ENCODE measurements at regions not wholly inside any gene's neighbourhood (a gene's known extent, or its start where the extent isn't known, plus 50 kb on each side); places are given as distances from the start of the nearest gene placed in this dataset.
A peak's percentile ranks its signal among the peaks of the same experiment; 100 is the strongest.

DNA sequence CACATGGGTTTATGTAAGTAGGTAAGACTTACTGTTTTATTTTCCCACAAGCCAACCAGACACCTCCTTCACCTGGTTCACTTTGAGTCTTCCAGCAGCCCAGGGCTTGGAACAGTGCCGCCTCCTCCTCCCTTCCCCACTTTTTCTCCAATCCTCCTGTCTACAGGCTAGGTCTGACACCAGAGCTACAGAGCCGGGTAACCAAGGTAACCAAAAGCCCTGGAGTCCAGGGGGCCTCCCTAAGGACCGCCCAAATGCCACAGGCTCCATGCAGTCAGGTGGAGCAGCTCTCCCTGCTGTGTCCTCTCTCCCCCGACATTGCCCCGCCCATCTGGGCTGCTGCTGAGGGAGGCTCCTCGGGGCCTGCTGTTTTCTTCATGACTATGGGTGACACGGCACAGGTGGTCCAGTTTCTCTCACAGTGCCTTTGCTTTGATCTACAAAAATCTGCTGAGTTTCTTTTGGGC lies 138.0 kb upstream of the EFNA5 start:
- DNase-seq (ENCODE audit: low read depth, low spot score) = no peak

DNA sequence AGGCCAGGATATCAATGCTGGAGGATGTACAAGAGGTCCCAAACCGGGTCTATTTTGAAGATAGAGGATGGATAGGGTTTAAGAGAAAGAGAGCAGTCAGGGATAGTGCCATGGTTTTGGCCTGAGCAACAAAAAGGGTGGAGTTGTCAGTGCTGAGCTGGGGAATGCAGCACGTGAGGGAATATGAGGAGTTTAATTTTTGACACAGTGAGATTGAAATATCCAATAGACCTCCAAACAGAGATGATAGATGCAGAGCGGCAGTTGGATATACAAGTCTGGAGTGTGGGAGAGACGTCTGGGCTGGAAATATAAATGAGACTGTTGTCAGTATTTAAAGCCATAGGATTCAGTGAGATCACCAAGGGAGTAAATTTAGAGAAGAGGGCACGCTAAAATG lies 136.7 kb upstream of the EFNA5 start:
- DNase-seq (ENCODE audit: low read depth, low spot score) = no peak

DNA sequence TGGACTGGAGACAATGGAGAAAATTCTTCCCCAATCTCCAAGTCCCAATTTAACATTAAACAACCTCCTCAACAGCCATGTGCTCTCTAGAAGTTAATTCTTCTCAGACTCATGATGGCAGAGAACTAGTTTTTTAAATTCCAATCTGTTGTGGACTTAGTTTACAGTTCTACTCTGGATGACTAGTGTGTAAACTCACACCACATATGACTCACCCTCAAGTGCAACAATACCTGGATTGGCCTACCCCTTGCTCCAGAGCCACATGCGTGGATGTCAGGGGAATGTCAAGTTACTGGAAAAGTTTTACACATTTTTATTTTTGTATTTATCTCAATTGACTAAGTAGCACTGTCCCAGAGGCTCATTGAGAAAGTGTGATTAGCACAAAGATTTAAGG lies 136.0 kb upstream of the EFNA5 start:
- DNase-seq (ENCODE audit: low read depth, low spot score) = no peak

DNA sequence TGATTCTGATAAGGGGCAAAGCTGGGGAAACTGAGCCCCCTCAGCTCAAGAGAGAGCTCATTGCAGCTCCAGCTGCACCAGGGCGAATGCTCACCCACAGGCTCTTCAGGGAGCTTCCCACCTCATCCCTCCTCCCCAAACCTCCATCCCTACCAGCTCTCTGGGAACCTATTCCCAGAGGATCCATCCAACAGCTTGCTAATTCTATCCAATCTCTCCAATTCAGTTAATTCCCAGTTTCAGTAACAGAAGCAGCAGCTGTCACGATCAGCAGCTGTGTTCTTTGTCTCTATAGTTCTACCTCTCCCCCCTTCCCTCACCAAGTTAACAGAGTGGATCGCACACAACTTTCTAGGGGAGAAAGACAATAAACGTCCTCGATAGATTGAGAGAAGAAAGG lies 135.5 kb upstream of the EFNA5 start:
- no peak for DNase-seq (ENCODE audit: low read depth, low spot score)

DNA sequence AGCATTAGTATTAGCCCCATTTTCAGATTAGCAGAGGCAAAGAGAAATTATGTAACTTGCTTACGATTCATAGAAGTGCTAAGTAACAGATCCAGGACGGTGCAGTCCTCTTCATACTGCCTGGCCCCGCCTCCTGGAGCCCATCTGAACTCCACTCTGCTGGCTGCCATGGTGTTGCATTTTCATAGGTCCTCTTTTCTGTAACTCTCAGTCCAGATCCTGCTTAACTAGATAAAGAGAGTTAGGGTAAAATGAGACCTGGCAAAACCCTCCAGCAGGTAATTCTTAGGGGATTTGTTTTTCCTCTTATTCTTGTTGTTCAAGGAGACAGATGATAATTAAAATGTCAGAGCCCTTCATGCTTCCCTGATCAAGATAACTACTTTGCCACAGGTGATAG lies 135.1 kb upstream of the EFNA5 start:
- DNase-seq (ENCODE audit: low read depth, low spot score) = no peak

DNA sequence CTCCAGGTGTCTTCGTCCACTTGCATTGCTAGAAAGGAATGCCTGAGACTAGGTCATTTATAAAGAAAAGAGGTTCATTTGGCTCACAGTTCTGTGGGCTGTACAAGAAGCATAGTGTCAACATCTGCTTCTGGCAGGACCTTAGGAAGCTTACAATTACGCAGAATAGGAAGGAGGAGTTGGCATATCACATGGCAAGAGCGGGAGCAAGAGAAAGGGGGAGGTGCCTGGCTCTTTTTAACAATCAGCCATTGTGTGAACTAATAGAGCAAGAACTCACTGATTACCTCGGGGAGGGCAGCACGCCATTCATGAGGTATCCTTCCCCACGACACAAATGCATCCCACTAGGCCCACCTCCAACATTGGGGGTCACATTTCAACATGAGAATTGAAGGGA lies 134.4 kb upstream of the EFNA5 start:
- DNase-seq (ENCODE audit: low read depth, low spot score) = no peak

DNA sequence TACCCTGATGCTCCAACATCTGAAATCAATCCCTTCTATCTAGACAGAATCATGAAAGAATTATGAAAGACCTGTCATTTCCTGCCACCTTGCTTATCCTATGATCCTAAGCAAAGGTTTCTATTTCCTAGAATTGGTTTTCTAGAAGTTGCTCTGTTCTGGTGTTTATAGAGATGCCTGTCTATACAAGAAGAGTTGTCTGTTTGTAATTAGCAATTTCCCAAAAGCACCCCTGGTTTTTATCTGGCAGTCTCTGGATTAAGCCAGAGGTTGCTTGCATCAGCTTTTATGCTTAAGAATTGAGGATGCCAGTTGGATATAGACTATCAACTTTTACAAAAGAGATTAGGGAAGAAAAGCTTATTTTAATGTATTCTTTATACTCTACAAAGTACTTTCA lies 133.0 kb upstream of the EFNA5 start:
- no peak for DNase-seq (ENCODE audit: low read depth, low spot score)

DNA sequence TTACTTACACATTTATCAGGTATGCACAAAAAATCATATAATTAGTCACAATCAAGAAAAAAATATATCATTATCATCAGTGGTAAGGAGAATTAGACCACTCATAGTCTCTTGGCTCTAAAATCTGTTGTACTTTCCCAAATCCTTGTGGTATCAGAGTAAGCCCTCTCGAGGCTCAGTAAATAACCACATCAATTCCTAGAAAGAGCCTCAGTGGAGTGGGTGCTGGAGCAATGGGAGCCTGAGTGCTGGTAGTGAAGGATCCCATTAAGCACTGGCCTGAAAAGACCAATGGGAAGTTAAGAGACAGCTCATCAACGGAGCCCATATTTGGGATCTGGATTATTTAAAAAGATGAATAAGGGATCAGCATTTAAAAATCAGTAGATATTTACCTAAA lies 130.3 kb upstream of the EFNA5 start:
- no peak for DNase-seq (ENCODE audit: low read depth, low spot score)

DNA sequence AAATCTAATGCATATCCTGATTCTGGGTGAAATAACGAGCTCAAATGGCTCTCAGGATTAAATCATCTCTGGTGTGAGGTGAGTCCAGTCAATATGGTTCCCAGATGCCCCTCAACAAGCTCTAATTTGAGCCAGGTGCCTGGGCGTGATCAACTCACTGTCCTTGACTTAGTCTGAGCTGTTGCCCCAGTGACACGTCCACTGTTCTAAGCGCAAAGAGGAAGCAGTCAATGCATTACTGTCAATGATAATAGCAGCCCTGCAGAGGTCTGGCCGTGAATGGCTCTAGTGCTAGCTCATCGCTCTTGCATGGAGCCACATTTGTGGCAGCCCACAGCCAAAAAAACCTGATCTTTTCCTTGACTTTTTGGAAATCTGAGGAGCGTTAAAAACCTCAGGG lies 128.6 kb upstream of the EFNA5 start:
- DNase-seq (ENCODE audit: low read depth, low spot score) = no peak

DNA sequence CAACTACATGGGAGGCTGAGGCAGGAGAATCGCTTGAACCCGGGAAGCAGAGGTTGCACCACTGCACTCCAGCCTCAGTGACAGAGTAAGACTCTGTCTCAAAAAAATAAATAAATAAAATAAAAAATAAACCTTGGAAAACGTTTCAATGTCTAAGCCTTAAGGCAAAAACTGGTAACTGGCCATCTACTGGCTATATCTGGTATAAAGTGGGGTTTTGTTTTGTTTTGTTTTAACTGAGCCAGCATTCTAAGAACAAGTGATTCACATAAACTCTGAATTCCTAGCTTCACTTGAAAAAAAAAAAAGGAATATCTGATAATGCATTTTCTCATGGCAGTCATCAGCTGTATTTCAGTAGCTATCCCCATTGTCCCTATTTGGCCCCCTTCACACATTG lies 126.1 kb upstream of the EFNA5 start:
- DNase-seq (ENCODE audit: low read depth, low spot score) = no peak

DNA sequence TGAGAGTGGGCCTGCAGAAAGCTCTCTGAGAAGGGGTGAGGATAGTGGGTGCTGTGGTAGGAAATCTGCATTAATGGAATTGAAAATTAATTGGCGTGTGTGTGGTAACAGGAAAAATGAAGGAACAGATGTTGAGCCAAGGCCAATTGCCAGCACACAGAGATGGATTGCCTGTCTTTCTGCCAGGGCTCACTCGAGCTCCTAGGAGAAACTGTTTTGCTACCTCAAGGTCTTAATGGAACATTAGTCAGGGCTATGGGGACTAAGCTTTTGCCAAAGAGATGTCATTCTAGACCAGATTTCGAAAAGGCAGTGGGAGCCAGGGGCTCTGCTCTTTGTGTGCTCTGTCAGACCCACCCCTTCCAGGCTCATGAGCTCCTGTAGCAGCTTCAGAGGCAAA lies 124.0 kb upstream of the EFNA5 start:
- DNase-seq (ENCODE audit: low read depth, low spot score) = no peak

DNA sequence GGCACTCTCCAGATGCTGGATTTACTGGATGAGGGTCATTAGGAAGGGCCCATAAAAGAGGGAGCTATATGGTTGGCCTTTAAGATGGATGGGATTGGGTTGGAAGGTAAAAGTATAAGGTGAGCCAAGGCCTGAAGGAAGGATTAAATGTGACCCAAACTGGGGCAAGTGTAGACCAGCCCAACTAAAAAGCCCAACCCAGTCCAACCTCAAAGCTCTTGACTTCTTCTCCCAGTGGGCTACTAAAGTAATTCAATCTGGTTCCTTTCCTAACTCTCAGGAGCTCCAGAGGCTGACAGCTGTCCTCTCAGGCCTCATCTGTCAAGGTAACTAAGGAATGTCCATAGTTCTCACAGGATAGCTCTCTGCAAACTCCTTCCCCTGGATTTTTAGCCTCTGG lies 122.2 kb upstream of the EFNA5 start:
- no peak for DNase-seq (ENCODE audit: low read depth, low spot score)

DNA sequence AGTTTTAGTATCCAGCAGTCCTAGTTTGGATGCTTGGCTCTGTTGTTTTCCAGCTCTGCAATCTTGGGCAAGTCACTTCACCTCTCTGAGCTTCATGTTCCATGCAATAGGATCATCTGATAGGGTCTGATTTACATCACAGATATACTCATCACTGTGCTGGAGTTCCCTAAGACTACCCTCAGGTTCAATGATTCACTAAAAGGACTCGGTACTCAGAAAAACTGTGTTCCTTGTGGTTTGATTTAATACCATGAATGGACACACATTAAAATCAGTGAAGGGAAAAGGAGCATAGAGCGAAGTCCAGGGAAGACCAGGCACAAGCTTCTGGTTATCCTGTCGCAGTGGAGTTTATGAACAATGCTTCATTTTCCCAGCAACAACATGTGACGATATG lies 119.9 kb upstream of the EFNA5 start:
- no peak for DNase-seq (ENCODE audit: low read depth, low spot score)

DNA sequence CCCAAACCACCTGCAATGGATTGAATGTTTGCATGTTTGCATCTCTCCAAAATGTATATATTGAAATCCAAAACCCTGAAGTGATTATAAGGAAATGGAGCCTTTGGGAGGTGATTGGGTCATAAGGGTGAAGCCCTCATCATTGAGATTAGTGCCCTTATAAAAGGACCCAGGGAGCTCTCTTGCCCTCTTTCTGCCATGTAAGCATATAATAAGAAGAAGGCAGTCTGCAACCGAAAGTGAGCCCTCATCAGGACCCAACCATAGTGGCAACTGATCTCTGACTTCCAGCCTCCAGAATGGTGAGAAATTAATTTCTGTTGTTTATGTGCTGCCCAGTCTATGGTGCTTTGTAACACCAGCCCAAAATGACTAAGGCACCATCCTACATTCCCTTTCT lies 115.7 kb upstream of the EFNA5 start:
- DNase-seq (ENCODE audit: low read depth, low spot score) = no peak

DNA sequence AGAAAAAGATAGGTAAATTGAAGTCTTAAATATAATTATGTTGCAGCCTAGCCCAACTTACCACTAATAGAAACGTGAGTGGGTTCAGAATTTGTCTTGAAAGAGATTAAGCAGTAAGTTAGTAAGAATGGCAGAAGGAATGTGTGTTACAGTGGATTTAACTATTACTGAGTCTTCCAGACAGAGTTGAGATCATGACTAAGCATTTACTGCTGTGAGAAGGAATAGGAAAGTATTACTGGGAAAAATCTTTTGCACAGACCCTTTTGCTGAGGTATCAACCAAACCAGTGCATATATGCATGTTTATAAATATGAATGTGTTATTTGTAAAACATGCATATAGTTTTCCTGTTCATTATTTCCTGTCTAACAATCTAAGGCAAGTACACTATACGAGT lies 112.8 kb upstream of the EFNA5 start:
- no peak for DNase-seq (ENCODE audit: low read depth, low spot score)

DNA sequence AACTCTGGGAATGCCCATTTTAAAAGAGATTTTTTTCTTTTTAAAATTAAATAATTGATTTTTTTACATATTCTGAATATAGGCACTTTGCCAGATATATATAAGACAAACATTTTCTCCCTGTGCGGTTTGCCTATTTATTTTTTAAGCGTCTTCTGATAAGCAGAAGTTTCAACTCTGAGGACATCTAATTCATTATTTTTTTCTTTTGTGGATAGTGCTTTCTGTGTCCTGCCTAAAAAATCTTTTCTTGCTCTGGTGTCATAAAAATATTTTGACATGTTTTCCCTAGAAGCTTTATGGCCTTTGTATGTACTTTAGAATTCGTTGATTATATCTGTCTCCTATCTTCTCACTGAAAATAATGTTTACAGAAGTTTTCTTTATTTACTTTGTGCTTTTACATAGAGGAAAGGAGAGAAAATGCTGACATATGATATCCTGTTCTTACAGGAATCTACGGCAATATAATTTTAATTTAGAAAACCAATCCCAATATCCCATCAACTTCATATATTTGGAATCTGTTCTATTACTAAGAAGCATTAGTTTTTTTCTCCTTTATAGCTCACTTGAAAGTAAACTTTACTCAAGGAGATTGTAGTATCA lies 111.9 kb upstream of the EFNA5 start:
- DNase-seq (ENCODE audit: low read depth, low spot score) = no peak

DNA sequence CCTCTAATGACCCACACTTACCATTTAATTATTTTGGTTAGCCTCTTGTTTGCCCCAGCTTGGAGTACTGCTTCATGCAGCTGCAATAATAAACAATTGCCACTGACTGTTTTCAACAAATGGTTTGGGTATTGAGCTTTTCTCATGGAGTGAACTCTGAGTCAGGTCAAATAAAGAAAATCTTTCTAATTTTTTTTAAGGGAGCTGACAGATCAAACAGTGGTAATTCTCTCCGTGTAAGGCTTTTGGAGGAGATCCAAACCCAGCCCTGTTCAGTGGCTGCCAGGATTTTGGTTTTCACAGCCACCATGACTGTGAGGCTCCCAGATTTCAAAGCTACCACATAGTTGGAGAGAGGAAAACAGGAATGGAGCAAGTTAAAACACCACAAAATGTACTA lies 110.7 kb upstream of the EFNA5 start:
- peak; percentile 15 for DNase-seq (ENCODE audit: low read depth, low spot score)

DNA sequence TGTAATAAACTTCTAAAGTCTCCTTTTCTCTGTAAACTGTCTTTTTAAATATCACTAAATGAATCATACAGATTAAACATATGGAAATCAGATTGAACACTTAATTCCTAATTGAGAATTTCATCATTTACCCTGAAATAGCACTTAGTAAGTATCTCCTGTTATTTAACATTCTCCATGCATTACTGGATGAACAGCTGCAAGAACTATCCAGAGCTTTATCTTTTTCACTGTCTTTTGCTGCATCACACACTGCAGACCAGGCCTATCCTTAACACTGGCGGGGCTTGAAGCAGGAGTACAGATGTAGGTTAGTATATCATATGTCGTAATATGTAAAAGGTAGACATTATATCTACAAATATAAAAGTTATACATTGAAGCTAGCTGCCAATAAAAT lies 108.7 kb upstream of the EFNA5 start:
- DNase-seq (ENCODE audit: low read depth, low spot score) = no peak

DNA sequence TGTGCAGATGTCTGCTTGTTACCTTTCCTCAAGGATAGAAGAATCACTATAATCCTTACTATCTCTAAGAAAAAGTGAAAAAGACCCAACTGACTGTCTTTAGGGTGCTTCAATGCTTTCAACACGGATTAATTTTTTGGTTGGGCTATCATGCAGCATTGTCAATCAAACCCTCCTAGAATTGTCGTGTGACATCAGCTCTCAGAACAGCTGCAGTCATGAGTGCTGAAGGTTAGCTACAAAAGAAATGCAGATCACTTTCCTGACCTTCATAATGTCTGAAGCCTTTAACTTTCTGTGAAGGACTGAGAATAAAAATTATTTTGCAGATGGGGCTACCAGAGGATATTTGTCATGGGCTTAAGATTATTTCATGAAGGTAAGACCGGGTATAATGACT lies 107.9 kb upstream of the EFNA5 start:
- no peak for DNase-seq (ENCODE audit: low read depth, low spot score)

DNA sequence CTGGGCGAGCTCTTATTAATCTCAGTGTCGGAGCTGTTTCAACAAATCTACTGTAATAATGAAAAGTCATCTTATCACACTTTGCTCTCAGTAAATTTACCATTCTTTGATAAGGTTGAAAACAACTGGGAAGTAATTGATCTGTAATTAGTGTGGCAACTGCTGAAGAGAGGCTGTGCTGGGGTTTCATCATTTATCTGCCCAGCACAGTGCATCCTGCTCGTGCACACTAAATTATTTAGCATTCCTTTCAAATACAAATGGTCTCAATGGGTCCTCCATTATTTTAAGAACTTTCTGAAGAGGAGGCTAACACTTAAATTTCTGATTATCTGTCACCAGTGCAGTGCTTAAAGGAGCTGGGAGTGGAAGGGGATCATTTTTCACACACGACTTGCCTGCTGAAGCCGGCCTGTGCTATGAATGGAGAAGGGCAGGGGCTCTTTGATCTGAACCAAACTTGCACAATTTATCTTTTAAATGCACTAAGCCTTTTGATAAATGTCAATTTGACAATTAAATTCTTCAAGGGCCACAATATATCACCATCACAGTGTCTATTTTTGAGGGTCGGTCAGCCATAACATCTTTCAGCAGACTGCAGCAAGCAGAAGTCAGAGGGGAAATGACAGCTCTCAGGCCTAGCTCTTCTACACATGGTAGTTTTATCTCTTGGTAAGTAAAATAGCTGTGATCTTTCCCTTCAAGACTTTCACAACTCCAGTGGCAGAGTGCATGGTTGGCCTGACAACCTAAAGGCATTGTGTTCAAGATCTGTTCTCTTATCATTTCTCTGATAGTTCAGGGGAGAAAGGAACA lies 106.4 kb upstream of the EFNA5 start:
- DNase-seq (ENCODE audit: low read depth, low spot score) = no peak

DNA sequence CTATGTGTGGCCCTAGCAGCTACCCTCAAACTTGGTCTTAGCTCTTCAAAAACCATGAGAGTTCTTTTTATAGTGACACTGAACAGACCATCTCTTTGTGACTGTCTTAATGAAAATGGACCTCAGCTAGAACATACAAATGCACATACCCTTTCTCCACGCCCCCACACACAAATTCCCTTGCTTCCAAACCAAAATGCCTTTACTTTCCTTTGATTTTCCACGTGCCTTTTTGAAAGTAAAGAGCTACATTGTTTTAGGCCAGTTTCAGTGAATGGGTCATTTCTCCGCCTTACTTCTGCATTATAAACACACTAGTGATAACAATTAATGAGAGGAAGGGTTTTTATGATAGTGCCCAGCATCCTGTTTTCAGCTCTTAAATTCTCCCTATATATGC lies 105.8 kb upstream of the EFNA5 start:
- no peak for DNase-seq (ENCODE audit: low read depth, low spot score)

DNA sequence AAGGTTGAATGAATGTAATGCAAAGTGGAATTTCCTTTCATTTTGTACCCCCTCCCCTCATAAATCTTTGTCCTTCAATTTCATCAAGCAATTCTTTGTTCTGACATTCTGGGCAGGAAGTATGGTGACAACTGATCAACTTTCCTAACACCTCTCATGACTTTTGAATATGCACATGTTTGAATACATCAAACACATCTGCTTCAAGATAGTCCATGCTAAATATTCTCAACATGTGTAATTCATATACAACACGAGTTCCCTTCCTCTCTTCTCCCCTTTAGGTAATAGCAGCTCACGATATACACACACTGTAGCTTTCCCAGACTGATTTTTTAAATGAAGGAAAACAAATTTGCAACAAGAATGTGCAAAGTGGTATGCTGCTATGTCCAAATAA lies 103.6 kb upstream of the EFNA5 start:
- DNase-seq (ENCODE audit: low read depth, low spot score) = no peak

DNA sequence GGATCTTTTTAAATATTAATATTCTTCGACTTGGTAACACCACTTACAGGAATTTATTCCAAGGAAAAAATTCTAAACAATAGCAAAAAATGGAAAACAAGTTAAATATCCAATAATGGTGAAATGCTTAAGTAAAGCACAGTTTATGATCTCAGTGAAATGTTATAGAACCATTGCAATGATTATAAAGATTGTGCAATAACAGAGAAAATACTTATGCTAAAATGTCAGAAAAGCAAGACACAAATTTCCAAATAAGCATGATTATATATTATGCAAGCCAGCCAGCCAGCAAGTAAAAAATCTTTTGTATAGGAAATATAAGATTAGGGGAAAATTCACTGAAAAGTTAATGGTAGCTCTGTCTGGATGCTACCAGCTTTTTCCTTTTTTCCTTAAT lies 102.7 kb upstream of the EFNA5 start:
- DNase-seq (ENCODE audit: low read depth, low spot score) = no peak
